GM19467 (cell line): ENCODE measurements at regions not wholly inside any gene's neighbourhood (a gene's known extent, or its start where the extent isn't known, plus 50 kb on each side); places are given as distances from the start of the nearest gene placed in this dataset.

Source experiments
- ATAC-seq: cut with Tn5 transposase; IDR thresholded peaks from one replicate; pipeline ENCODE4 v1.9.1; 2021; ENCODE audit warnings: mild to moderate bottlenecking, moderate library complexity; ENCODE audit not compliant: unreplicated experiment

DNA sequence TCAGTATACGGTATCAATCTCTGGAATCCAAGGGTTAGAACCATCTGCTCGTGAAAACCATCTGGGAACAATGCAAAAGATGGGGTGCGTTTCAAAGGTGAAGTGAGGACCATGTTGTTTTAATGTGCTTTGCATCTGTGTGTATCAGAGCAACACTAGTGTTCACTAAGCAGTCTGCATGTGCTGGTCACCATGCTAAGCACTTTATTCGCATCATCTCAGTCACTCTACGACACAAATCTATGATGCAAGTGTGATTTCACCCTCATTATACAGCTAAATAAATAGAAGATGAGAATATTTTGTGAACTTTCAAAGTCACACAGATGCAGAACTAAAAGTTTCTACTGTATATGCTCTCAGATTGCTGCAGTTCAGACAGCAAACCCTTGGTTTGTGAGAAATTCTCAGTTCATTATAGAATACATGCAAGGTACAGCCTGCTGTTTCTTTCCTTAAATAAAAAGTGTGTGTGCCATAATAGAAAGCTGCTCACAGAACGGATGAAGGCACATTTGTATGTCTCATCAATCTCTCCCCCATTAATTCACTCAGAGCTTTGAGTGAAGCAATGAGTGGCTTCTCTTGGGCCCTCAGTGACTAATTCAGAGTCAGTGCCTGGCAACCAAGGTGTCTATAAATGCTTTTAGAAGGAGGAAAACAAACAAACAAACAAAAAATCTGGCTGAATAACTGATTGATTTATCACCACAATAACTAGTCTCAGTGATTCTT is 652.8 kb upstream of the SOX11 start:
- ATAC-seq, result no peak

DNA sequence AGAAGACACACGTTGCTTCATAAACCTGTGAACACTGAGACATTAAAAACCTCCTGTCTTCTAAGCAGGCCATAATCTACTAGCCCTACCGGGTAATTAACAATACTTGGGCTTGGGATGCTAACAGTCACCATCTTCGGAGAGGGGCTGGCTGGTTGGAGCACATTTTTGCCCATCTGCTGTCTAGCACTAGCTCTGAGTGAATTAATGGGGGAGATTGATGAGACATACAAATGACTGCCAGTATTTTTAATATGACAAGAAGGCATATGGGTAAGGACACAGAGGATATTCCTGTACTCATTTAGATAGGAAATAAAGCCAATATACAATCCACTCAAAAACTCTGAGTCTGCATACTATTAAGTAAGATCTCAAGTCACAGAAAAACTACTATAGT is 651.6 kb upstream of the SOX11 start:
- no peak for ATAC-seq

- no peak for ATAC-seq
These were observed 650.7 kb upstream of the SOX11 start for GRCh38 chr2:5041501-5041900.

- ATAC-seq, result no peak
These were observed 649.3 kb upstream of the SOX11 start for GRCh38 chr2:5042666-5043440.

DNA sequence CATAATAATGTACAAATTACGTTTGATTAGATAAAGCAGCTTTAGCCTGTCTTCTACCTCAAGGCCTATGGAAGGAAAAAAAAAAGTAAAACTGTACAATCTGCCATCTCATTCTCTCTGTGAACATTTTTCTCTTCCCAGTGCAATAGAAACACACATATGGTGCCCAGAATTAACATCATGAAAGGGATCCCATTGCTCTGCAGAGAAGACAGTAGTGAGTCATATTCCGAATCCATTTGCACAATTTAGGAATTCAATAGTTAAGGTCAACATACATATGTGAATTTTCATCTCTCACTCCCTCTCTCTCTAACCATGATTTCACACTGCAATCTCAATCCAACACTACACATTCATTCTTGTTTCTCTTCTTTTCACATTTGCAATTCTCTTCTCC is 640.9 kb upstream of the SOX11 start:
- ATAC-seq, result no peak

DNA sequence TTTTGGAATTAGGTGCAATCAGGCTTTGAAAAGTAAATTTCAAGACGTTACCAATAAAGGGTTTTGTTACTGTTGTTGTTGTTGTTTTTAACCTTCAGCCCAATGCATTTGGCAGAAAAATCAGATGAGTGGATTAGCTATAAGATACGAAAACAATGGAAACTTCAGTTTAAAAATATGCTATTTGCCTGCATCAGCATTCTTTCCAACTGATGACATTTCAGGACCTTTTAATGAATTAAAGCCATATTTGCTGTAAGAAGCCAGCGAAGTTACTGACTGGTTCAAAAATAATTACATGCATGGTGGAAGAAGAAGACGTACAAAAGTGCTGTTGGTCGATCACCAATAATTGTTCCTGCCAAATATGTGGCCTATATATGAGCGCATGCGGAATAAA is 639.3 kb upstream of the SOX11 start:
- ATAC-seq, result no peak

GRCh38 chr2:5057891-5058351 is 634.3 kb upstream of the SOX11 start:
- no peak for ATAC-seq

- no peak for ATAC-seq
These were observed 631.2 kb upstream of the SOX11 start for GRCh38 chr2:5060956-5061355.

- no peak for ATAC-seq
These were observed 627.5 kb upstream of the SOX11 start for GRCh38 chr2:5064687-5065086.

- no peak for ATAC-seq
These were observed 624.4 kb upstream of the SOX11 start for GRCh38 chr2:5067816-5068215.

DNA sequence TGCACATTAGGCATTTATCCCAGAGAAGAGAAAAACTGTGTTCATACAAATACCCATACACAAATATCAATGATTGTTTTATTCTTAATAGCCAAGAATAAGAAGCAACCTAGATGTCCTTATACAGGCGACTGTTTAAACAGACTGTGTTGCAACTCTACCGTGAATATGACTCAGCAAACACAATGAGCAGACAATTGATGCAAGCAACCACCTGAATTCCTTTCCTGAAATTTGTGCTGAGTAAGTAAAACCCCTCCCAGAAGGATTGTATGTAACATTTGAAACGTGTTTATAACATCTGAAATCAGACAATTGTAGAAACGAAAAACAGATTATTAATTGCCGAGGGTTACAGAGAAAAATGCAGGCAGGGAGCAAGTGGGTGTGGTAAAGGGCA is 621.9 kb upstream of the SOX11 start:
- ATAC-seq, result no peak

DNA sequence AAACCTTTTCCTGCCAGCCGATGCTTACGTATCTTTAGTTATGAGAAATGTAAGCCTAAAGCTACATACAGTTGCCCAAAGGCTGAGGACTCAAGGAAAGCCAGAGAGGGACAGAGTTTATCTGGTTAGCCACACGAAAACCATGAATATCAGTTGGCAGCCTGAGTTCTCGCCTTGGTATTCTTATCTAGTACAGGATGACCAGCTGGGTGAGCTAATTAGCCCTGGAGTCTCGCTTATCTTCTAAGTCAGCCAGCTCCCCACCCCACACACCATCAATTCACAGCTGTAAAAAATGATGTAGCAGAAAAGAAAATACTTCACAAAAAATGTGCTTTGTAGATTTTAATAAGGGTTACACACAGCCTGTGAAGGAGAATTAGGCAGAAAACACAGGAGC is 617.5 kb upstream of the SOX11 start:
- no peak for ATAC-seq

- no peak for ATAC-seq
These were observed 615.6 kb upstream of the SOX11 start for GRCh38 chr2:5076599-5076998.

DNA sequence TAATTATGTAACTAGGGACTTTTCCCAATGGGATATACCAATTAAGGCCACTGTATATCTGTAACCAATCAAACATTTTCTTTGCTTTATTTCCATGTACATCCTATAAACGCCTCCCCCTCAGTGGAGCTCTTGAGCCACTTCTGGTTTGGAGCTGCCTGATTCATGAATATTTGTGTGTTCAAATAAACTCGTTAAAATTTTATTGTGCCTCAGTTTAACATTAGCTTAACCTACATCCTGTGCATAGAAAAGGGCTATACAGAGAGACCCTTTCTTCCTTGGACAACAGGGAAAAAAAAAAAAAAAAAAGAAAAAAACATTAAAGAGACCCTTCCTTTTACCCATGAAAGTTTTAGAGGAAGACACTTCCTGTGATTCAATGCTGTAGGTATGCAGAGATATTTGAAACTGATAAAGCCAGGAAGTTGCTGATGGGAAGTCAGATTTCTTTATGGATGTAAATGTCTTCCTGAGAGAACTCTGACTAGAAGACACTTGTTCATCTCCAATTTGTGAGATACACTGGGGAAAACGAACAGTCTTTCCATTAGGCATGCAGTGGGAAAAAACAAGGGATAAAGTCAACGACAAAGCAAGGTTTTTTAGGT is 614.6 kb upstream of the SOX11 start:
- ATAC-seq, result no peak

DNA sequence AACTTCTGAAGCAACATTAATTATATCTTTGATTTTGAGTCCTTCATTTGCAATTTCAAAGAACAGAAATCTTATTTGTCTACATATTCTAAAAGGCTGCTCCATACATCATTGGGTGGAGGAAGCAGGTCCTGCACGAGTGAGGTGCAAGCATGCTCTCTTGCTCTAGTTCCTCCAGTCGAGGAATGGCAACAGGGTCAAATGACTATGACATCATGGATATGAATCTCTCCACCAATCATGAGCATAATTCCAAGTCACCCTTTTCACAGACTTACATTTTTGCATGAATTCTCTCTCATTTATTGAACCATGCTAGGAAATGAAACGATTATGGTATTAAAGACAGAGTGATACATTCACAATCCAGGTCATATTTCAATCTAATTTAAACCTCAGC is 608.8 kb upstream of the SOX11 start:
- no peak for ATAC-seq

GRCh38 chr2:5089409-5089808 is 602.8 kb upstream of the SOX11 start:
- no peak for ATAC-seq

GRCh38 chr2:5093056-5093455 is 599.1 kb upstream of the SOX11 start:
- ATAC-seq, result no peak

- no peak for ATAC-seq
These were observed 598.7 kb upstream of the SOX11 start for GRCh38 chr2:5093518-5093917.

DNA sequence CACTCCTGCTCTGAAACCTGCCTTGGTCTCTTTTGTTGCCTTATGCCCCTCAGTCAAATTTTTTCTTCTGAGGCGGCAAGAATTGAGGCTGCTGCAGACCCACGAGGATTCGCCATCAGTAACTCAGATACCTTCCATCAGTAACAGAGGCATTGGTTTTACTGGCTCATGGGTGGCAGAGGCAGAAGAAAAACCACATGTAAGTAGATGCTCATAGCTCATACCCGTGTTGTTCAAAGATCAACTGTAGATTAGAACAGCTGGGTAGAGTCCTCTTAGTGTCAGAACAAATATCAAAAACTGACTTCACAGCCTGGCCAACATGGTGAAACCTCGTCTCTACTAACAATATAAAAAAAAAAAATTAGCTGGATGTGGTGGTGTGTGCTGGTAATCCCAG is 598.0 kb upstream of the SOX11 start:
- no peak for ATAC-seq

DNA sequence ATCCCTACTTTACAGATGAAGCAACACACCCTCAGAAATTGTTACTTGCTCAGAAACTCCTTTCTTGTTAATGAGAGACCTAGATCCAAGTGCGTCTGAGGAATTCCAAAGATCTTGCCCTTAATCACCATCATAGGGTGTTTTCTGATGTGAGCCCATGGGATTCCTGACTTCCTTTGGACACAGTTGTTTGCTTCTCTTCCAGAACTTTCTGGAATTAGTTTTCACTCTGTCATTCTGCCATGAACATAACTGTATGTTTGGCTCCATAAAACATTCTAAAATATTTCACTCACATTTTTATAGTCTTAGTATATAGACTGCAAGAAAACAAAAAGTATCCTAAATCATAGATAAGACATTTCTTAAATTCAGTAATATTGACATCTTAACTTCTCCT is 593.9 kb upstream of the SOX11 start:
- ATAC-seq, result no peak

DNA sequence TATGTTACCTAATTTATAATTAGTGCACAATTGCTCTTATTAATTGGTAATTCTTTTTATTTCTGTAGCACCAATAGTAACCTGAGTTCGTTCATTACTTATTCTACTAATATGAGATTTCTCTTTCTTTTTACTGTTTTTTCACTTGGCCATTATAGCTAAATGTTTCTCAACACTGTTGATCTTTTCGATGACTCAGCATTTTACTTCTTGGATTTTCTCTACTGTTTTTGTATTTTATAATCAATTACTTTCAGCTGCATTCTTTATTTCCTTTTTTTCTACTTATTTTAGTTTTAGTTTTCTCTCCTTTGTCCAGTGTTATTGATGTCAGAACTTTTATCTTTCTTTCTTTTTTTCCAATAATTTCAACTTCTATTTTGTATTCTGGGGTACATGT is 589.4 kb upstream of the SOX11 start:
- no peak for ATAC-seq

- ATAC-seq, result no peak
These were observed 580.6 kb upstream of the SOX11 start for GRCh38 chr2:5111581-5111980.
